ENCODE measurements at regions not wholly inside any gene's neighbourhood (a gene's known extent, or its start where the extent isn't known, plus 50 kb on each side); places are given as distances from the start of the nearest gene placed in this dataset.

DNA sequence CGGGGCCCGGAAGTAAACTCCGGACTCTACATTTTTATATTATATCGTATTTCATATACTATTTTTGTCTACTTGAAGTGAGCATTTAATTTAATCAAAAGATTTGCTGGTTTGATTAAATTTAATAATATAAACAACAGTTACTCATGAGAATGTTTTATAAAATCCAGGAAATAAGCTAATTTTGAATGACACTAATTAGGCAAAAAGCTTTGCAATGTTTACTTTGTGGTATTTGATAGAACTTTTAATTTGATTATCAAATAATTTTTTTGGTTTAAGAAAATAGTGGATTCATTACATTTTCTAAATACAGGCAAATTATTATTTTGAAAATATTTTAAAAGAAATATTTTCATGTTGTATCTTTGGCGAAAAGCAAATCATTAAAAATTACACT lies 900.4 kb upstream of the CDH2 start:
- Histone ChIP-seq H3K27me3 (replicated peaks) (no peaks in the 10 kb centered on the region), H3K4me3 (no peak overlapping the region)

DNA sequence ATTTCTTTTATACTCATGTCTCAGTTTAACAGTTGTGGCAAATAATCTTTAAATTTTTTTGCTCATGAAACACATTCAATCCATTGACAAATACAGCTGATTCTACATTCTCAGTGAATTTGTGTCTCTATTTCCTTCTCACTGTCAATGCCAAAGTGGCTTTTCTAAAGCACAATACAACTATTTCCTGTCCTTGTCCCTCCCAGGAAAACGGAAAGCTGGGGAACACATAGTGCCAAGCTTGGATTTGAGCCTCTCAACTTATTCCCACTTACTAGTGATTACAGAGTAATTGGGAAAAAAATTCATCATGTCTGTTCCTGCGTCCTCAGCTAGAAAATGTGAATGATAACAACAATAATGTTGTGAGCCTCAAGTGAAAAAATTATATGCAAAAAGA lies 899.7 kb upstream of the CDH2 start:
- no peak overlapping the region for H3K4me3 ChIP-seq
- H3K36me3 ChIP-seq: no peaks in the 10 kb centered on the region
- H3K9me3 ChIP-seq (replicated peaks): no peaks in the 10 kb centered on the region
- H3K27ac ChIP-seq: no peak overlapping the region
- no peak for DNase-seq (ENCODE audit: low read depth in 1 of 2, low spot score in 2 of 2)
- H3K4me1 ChIP-seq (replicated peaks): no peaks in the 10 kb centered on the region
- no peaks in the 10 kb centered on the region for H3K27me3 ChIP-seq (replicated peaks)

More for the DNA sequence above, 900.4 kb upstream of the CDH2 start:
- no peaks in the 10 kb centered on the region for H3K36me3 ChIP-seq
- H3K9me3 ChIP-seq (replicated peaks): no peaks in the 10 kb centered on the region
- no peaks in the 10 kb centered on the region for H3K4me1 ChIP-seq (replicated peaks)
- H3K27ac ChIP-seq: no peak overlapping the region
- no peak for DNase-seq (ENCODE audit: low read depth in 1 of 2, low spot score in 2 of 2)

DNA sequence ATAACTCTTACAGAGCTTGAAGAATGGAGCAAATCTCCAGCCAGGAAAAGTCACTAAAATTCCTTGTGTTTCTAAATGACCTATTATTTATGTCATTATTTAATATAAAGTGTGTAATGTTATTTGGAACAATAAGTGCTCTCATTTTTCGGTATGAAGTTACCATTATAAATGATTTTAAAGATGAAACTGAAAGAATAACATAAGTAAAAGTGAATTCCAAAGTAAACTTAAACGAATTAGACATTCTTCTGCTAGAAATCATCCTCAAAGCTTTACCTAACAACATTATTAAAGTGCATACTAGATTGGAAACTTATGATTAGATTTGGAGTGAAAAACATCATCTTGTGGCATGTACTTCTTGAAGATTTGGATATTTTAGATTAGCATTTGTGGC lies 897.2 kb upstream of the CDH2 start:
- no peaks in the 10 kb centered on the region for H3K4me1 ChIP-seq (replicated peaks)
- no peak overlapping the region for H3K27ac ChIP-seq
- no peaks in the 10 kb centered on the region for H3K9me3 ChIP-seq (replicated peaks)
- DNase-seq (ENCODE audit: low read depth in 1 of 2, low spot score in 2 of 2): no peak
- H3K27me3 ChIP-seq (replicated peaks): no peaks in the 10 kb centered on the region
- H3K4me3 ChIP-seq: no peak overlapping the region
- H3K36me3 ChIP-seq: no peaks in the 10 kb centered on the region

DNA sequence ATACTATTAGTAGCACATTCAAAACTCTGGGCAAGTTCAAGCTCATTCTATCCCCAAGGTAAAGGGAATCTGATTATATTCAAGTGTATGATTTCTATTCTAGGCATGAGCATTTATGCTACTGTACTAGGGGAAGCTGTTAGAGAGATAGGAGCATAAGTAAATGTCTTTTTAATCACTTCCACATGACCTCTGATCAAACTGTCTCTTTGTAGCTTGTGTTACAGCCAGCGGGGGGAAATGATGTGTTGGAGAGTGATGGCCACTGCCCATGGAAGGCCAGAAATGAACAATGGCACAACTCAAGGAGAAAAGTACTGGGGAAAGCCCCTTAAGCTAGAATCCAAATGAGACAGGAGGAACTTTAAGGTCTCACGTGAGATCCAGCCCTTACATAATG lies 894.9 kb upstream of the CDH2 start:
- Histone ChIP-seq H3K36me3 (no peaks in the 10 kb centered on the region), H3K4me3 (no peak overlapping the region), H3K27ac (no peak overlapping the region), H3K27me3 (replicated peaks) (no peaks in the 10 kb centered on the region), H3K4me1 (replicated peaks) (no peaks in the 10 kb centered on the region), H3K9me3 (replicated peaks) (no peaks in the 10 kb centered on the region)
- no peak for DNase-seq (ENCODE audit: low read depth in 1 of 2, low spot score in 2 of 2)

DNA sequence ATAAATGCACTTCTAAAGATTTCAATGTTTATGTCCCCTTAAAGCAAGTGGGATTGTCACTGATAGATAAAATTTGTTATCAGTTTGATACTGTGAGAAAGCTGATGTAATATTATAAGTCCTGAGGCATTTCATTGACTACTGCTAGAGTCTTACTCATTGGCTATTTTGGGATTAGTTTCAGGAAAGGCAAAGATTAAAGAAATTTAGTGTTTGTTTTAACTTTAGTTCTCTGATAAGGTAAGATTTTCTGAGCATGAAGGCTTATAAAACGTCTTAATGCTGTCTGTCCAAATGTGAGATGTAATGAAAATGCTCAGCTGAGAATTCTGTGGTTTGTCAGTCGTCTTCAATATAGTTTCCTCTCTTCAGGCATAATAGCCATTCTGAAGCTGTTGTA lies 886.4 kb upstream of the CDH2 start:
- DNase-seq (ENCODE audit: low read depth in 1 of 2, low spot score in 2 of 2): no peak
- Histone ChIP-seq H3K4me1 (replicated peaks) (no peaks in the 10 kb centered on the region), H3K9me3 (replicated peaks) (no peaks in the 10 kb centered on the region), H3K4me3 (no peak overlapping the region), H3K27ac (no peak overlapping the region), H3K36me3 (no peaks in the 10 kb centered on the region), H3K27me3 (replicated peaks) (0 out of 2 replicates have a peak, but pooled peaks cover 2% of the 10 kb centered on the region)

DNA sequence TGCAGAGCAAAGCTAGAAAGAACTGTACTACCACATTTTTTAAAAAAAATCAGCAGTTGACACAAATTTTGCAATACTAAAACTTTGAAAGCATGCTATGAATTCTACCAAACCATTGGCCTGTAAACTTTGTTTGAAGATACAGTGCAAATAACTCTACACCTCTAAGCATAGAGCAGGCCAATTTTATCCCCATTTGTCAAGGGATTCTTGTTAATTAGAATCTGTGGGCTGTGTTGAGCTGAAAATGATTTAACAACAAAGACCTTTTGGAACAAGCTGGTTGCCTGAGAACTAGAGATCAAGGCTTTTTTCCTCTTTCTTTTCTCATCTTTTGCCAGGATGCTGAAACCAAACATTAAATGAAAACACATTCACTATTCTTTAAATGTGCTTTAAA lies 886.0 kb upstream of the CDH2 start:
- 0 out of 2 replicates have a peak, but pooled peaks cover 2% of the 10 kb centered on the region for H3K27me3 ChIP-seq (replicated peaks)
- H3K9me3 ChIP-seq (replicated peaks): no peaks in the 10 kb centered on the region
- no peak overlapping the region for H3K27ac ChIP-seq
- no peaks in the 10 kb centered on the region for H3K36me3 ChIP-seq
- DNase-seq (ENCODE audit: low read depth in 1 of 2, low spot score in 2 of 2): no peak
- H3K4me1 ChIP-seq (replicated peaks): no peaks in the 10 kb centered on the region
- no peak overlapping the region for H3K4me3 ChIP-seq

DNA sequence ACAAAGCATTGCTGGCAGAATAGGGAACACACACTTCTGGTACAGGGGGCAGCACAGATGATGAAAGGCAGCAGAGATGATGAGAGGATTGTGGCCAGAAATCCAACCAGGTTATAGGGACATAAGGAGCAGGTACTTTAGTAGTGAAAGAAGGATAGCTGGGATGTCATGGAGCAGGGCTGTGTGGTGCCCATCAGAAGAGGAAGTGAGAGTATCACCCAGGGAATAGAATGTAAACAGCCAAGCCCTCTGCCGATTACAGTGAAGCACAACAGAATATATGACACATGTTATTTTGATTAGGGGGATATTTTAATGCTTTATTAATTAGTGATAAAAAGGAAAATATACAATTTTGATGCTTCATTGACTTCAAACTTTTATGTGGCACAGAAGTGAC lies 883.4 kb upstream of the CDH2 start:
- Histone ChIP-seq H3K27me3 (replicated peaks) (0 out of 2 replicates have a peak, but pooled peaks cover 2% of the 10 kb centered on the region), H3K4me3 (no peak overlapping the region), H3K36me3 (no peaks in the 10 kb centered on the region), H3K27ac (no peak overlapping the region), H3K9me3 (replicated peaks) (no peaks in the 10 kb centered on the region), H3K4me1 (replicated peaks) (no peaks in the 10 kb centered on the region)
- no peak for DNase-seq (ENCODE audit: low read depth in 1 of 2, low spot score in 2 of 2)

DNA sequence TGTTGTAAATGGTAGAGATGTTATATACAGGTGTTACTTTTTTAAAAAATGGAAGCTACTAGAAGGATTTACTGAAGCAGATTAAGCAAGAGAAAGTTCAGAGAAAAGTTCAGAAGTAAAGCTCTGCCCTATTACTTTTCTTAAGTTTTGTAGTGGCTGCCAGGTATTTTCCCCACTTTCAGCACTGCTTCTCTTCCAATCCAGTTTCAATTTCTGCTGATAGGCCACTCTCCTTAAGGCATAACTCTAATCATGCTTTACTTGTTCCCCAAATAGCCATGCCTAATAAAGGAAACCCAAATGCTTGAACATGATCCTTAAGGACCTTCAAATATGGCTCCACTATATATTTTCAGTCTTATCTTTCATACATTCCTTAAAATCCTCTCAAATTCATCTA lies 880.8 kb upstream of the CDH2 start:
- Histone ChIP-seq H3K4me1 (replicated peaks) (no peaks in the 10 kb centered on the region), H3K27ac (no peak overlapping the region), H3K9me3 (replicated peaks) (no peaks in the 10 kb centered on the region), H3K27me3 (replicated peaks) (0 out of 2 replicates have a peak, but pooled peaks cover 2% of the 10 kb centered on the region), H3K36me3 (no peaks in the 10 kb centered on the region), H3K4me3 (no peak overlapping the region)
- no peak for DNase-seq (ENCODE audit: low read depth in 1 of 2, low spot score in 2 of 2)

DNA sequence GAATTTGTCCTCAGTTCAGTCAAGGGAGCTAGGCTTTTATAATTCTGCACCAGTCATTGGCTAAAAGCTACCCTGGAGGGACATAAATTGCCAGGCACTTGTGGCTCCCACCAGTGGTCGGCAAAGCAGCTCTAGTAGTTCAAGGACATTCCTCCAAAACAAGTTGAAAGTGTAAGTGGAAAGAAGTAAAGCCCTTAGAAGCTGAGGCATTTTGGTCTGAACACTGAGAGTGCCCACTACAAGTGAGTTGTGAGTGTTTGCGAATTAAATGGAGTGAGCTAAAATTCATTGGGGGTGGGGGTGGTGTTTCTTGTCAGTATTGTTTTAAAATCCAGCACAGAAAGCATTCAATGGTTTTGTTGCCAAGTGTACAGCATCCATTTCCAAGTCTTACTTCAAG lies 879.9 kb upstream of the CDH2 start:
- Histone ChIP-seq H3K27me3 (replicated peaks) (0 out of 2 replicates have a peak, but pooled peaks cover 2% of the 10 kb centered on the region), H3K4me1 (replicated peaks) (no peaks in the 10 kb centered on the region), H3K36me3 (no peaks in the 10 kb centered on the region), H3K4me3 (no peak overlapping the region), H3K27ac (no peak overlapping the region), H3K9me3 (replicated peaks) (no peaks in the 10 kb centered on the region)
- DNase-seq (ENCODE audit: low read depth in 1 of 2, low spot score in 2 of 2): no peak

DNA sequence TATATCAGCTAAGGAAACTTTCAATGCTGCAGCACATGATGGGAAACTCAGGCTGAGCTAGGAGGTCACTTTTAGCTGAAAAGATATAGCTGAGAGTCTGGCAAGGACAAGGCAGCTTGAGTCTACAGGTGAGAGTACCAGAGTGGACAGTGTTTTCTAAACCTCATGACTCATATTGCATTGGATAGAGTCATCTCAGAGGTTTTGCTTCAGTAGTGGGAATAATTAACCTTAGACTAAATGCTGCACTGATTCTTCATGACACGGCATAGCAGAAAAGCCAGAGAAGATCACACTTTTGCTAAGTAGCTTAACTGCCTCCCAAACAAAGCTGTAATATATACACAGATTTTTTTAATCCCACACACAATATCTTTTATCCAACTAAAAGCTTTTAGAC lies 865.0 kb upstream of the CDH2 start:
- Histone ChIP-seq H3K9me3 (replicated peaks) (no peaks in the 10 kb centered on the region), H3K27ac (no peak overlapping the region), H3K27me3 (replicated peaks) (no peaks in the 10 kb centered on the region), H3K4me1 (replicated peaks) (no peaks in the 10 kb centered on the region), H3K4me3 (no peak overlapping the region), H3K36me3 (no peaks in the 10 kb centered on the region)
- DNase-seq (ENCODE audit: low read depth in 1 of 2, low spot score in 2 of 2): no peak

DNA sequence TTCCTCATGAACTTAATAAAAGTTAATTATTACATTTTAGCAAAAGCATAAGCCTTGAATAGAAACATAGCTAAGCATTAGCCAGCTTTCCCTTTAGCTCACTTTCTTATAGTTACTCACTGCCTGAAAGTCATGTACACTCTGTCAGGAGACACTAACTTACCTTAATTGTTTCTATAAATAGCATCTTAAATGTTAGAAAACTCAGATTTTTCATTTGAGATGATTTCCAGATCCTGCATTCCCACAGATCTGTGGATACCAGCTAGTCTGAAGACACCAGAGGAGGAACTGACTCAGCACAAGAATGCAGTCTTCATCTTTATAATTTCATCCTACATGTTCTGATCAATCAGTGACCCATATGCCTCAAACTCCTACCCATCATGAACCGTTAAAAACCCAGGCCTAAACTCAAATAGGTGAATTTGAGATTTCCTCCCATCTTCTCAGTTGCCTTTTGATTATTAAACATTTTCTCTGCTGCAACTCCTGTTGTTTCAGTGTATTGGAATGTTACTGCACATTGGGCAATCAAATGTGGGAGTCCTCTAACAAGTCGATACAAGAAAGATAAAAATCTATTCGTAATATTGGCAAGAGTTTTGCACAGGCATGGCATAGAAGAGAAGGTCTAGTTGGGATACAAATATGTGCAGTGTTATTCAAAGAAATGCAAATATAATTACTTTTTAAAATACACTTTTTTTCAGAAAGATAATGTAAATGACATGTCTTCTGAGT lies 857.4 kb upstream of the CDH2 start:
- Histone ChIP-seq H3K27me3 (replicated peaks) (no peaks in the 10 kb centered on the region; the same call in 1 of the 2 replicates), H3K9me3 (replicated peaks) (no peaks in the 10 kb centered on the region), H3K4me3 (no peak overlapping the region), H3K27ac (no peak overlapping the region), H3K36me3 (no peaks in the 10 kb centered on the region), H3K4me1 (replicated peaks) (no peaks in the 10 kb centered on the region)
- DNase-seq (ENCODE audit: low read depth in 1 of 2, low spot score in 2 of 2): no peak

DNA sequence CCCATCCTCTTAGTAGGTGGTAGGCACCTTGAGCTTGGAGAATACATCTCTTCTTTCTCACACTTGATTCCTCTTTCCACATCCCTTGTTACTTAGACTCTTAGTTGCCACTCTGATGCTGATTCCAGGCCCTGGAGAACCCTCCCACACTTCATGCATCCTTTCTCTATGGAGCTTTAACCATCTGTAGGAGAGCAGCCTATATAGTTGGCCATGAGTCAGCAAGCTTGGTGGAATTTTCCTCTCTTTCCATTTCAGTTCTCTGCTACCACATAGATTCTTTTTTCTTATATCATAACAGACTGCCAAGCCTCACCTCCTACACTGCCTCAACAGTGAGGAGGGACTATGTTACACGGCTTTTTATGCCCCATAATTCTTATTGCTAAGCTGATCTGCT lies 851.6 kb upstream of the CDH2 start:
- Histone ChIP-seq H3K9me3 (replicated peaks) (no peaks in the 10 kb centered on the region), H3K27ac (no peak overlapping the region), H3K27me3 (replicated peaks) (no peaks in the 10 kb centered on the region; the same call in 1 of the 2 replicates), H3K4me1 (replicated peaks) (no peaks in the 10 kb centered on the region), H3K4me3 (no peak overlapping the region), H3K36me3 (no peaks in the 10 kb centered on the region)
- DNase-seq (ENCODE audit: low read depth in 1 of 2, low spot score in 2 of 2): no peak

DNA sequence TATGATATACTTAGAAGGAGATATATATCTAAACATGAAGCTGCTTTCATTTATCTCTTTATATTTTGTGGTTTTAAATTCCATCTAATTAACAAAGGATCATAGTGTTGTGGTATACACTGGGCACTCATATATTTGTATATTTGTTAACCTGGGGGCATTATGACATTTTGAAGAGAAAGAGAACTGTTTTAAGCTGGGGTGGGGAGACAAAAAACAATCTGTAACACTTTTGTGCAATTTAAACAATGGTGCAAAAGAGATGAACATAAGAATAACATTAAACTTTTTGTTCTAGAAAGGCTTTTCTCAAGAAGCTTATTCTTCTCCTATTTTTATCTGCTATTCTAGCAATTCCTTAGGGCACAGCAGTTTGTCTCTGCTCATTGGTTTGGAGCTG lies 842.0 kb upstream of the CDH2 start:
- Histone ChIP-seq H3K4me1 (replicated peaks) (no peaks in the 10 kb centered on the region), H3K4me3 (no peak overlapping the region), H3K27me3 (replicated peaks) (no peaks in the 10 kb centered on the region), H3K27ac (no peak overlapping the region), H3K9me3 (replicated peaks) (no peaks in the 10 kb centered on the region), H3K36me3 (no peaks in the 10 kb centered on the region)
- no peak for DNase-seq (ENCODE audit: low read depth in 1 of 2, low spot score in 2 of 2)

DNA sequence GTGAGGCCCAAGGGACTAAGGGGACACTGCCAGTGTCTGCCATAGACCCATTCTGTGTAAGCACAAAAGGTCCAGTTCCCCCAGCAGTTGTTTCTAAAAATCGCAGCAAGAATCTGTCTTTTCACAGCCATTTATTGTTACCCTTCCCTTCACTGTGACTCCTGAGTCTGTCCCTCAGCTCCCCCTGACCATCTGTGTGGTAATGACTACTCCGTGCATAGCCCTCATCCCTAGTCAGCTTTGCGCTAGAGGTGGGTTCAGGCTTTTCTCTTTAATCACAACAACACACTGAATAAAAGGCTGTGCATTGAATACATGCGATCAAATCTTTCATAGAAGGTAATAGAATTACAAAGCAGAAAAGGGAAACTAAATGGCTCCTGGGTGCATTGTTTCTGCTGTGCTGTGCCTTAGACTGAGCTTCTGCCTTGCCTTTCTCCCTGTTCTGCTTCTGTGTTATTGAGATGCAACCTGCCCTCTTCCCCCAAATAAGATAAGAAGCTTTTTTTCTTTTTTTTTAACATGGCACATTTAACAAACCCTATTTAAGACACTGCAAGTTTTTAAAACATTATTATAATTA lies 836.0 kb upstream of the CDH2 start:
- Histone ChIP-seq H3K9me3 (replicated peaks) (no peaks in the 10 kb centered on the region), H3K4me1 (replicated peaks) (no peaks in the 10 kb centered on the region), H3K27ac (no peak overlapping the region), H3K4me3 (no peak overlapping the region), H3K36me3 (no peaks in the 10 kb centered on the region), H3K27me3 (replicated peaks) (no peaks in the 10 kb centered on the region)
- no peak for DNase-seq (ENCODE audit: low read depth in 1 of 2, low spot score in 2 of 2)

DNA sequence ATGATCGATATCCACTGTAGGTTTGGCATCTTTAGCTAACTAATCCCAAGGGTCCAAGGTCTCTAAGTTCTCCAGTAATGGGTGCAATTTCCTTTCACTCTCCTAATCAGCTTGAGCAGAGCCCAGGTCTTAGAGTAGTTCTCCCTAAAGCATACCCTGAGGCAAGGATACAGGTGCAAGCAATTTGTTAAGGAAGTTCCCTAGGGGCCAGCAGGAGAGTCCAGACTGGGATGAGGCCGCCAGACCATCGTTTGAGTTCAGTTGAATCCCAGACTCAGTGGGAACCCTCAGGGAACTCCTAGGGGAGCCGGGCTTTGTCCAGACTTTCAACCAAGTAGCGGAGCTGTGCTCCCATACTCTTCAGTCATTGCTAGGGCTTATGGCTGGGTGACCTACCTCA lies 835.4 kb upstream of the CDH2 start:
- no peak overlapping the region for H3K27ac ChIP-seq
- H3K4me1 ChIP-seq (replicated peaks): no peaks in the 10 kb centered on the region
- no peak overlapping the region for H3K4me3 ChIP-seq
- H3K27me3 ChIP-seq (replicated peaks): no peaks in the 10 kb centered on the region
- H3K9me3 ChIP-seq (replicated peaks): no peaks in the 10 kb centered on the region
- H3K36me3 ChIP-seq: no peaks in the 10 kb centered on the region
- DNase-seq (ENCODE audit: low read depth in 1 of 2, low spot score in 2 of 2): no peak

All from SJSA1 (cell line).